ENCODE measurements at regions not wholly inside any gene's neighbourhood (a gene's known extent, or its start where the extent isn't known, plus 50 kb on each side); places are given as distances from the start of the nearest gene placed in this dataset.
A peak's percentile ranks its signal among the peaks of the same experiment; 100 is the strongest.

DNA sequence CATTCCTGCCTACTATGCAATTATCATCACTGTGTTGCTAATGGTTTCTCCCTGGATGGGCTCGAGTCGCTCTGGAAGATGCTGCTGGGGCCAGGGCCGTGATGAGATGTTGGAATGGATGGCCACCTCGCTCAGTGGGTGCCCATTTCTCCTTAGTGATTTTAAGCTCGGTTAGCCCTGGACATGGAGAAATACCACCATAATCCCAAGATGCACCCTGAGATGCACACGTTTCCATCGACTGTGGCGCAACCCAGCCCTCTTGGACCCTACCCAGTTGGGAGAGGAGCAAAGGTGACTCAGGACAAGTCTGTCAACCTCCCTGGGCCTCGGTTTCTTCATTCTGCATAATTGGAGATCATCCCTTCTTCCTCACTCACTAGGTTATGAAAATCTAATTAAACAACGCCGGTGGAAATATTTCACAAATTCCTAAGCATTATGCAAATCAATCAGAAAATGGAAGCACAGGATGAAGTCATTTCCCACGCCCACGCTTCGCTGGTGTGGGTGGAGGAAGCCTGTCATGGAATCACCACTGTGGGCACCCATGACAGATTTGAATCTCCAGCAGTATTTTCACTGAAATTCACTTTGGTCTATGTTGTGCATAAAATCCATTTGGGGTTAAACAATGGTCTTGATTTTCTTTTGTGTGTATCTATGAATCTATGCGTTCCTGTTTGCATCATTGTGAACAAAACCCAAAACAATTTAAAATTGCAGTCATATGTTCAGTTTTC is 195.2 kb downstream of the AXIN2 start:
- no peak for DNase-seq (ENCODE audit: low read depth, low spot score)

GRCh38 chr17:65365169-65365568 is 196.3 kb downstream of the AXIN2 start:
- DNase-seq (ENCODE audit: low read depth, low spot score) = peak; percentile 49

GRCh38 chr17:65364438-65364837 is 197.0 kb downstream of the AXIN2 start:
- no peak for DNase-seq (ENCODE audit: low read depth, low spot score)

DNA sequence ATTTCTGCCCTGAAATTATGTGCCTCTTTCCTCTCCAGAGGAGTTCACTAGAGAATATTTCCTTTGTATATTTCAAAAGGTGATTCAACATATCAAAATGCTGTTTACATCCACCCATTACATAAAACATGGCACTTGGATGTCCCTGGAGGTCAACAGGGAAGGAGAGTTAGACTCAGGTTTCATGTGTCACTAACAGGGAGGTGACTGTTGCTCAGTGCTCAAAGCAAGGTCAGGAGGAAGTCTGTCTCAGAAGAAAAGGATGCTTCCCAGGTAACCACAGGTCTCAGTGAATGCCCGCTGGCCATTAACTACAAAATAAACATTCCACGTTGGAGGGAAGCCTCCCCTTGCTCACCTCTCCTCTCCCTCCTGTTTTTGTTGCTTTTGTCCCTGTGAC is 198.6 kb downstream of the AXIN2 start:
- DNase-seq (ENCODE audit: low read depth, low spot score) = no peak

DNA sequence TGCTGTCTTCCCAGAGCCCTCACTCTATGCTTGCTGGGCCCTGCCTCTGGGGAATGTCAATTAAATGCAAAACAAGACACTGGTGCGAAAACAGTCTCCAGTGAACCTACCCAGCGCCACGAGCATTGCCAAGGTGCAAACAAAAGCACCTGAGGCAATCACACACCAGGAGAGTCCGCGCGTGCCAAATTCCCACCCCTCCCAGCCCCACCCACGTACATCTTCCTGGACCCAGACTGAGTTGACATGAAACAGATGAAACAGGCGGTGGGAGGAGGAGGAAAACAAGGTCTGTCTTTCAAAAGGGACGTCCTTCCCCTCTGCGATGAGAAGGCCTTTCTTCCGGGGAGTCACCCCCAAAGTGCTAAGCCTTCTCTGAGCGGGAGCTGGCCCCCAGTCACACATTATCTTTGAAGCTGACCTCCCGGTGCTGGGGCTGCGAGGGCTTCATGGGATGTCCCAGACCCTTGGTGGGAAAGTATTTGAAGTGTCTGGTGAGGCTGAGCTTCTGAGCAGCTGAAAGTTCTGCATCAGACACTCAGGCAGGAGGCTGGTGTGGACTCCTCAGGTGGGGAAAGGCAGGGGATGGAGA is 200.4 kb downstream of the AXIN2 start:
- DNase-seq (ENCODE audit: low read depth, low spot score) = no peak

- DNase-seq (ENCODE audit: low read depth, low spot score) = peak; percentile 56
Measured at GRCh38 chr17:65359016-65359415, 202.4 kb downstream of the AXIN2 start.

DNA sequence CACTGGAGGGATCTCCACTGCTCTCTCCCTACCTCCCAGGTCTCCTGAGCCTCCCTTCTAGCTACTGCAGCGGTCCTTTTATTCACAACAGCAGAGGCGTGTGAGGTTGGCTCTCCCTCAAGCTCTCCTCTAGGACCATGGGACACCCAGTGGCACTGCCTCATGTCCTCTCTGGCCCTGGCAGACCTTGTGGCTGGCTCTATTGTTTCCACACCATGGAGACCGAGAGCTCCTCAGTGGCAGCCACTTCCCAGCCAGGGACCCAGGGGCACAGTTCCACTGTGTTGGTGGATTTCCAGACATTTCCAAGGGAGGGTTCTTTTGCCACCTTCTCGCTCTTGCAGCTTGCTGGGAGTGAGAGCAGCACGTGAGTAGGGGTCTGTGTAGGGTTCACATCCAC is 204.9 kb downstream of the AXIN2 start:
- no peak for DNase-seq (ENCODE audit: low read depth, low spot score)

DNA sequence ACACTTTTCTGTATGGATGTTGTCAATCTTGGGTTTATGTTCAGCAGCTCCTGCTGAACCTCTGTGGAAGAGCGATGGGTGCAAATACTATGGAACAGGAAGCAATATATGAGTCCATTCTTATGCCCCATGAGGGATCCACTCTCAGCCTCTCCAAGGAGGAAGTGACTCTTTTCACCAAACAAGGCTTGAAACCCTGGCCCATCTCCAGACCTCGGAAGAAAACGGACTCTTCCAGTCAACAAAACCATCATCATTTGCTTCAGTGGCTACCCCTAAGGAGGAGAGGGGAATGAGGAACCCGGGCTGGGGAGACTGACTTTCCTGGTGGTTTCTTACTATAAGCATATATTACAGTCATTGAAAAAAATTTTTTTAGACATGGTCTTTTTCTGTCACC is 206.2 kb downstream of the AXIN2 start:
- DNase-seq (ENCODE audit: low read depth, low spot score) = no peak

- no peak for DNase-seq (ENCODE audit: low read depth, low spot score)
Measured at GRCh38 chr17:65349916-65350315, 211.5 kb downstream of the AXIN2 start.

GRCh38 chr17:65346166-65346565 is 209.0 kb downstream of the RGS9 start:
- no peak for DNase-seq (ENCODE audit: low read depth, low spot score)

- DNase-seq (ENCODE audit: low read depth, low spot score) = no peak
Measured at GRCh38 chr17:65345261-65346005, 208.3 kb downstream of the RGS9 start.

DNA sequence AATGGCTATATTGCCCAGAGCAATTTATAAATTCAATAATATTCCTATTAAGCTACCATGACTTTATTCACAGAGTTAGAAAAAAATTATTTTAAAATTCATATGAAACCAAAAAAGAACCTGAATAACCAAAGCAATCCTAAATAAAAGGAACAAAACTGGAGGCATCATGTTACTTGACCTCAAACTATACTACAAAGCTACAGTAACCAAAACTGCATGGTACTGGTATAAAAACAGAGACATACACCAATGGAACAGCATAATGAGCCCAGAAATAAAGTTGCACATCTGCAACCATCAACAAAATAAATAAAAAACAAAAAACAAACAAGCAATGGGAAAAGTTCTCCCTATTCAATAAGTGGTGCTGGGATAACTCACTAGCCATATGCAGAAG is 203.2 kb downstream of the RGS9 start:
- no peak for DNase-seq (ENCODE audit: low read depth, low spot score)

DNA sequence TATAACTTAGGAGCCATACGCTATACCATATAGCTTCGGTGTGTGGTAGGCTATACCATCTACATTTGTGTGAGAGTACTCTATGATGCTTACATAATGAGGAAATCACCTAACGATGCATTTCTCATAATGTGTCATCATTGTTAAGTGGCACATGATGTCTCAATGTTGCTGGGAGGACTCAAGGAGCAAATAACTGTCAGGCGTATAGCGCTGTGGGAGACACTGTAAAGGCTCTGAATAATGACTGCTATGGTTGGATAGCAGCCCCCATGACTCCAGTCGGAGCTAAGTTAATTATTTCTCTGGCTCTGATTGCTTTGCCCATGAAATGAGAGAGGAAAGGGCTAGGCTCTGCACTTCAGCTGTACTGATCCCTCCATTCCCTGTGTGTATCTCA is 197.2 kb downstream of the RGS9 start:
- DNase-seq (ENCODE audit: low read depth, low spot score) = no peak

- no peak for DNase-seq (ENCODE audit: low read depth, low spot score)
Measured at GRCh38 chr17:65332779-65333178, 195.6 kb downstream of the RGS9 start.

DNA sequence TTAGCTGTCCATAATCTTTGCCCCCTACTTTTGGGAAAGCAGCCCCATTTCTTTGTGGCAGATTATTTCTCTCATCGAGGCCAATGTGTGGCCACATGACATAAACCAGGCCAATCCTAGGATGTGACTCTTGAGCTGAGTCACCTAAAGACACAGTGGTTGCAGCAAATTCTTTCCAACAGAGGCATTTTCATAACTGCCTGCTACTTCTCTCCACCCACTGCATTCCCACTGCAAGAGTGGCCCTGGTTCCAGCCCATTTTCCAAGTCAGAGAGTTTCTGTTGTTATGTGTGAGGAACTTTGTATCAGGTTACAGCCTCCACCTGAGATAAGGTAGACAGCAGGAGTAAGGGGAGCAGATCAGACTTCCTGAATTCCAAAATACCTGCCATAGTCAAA is 195.2 kb downstream of the RGS9 start:
- DNase-seq (ENCODE audit: low read depth, low spot score) = no peak

- no peak for DNase-seq (ENCODE audit: low read depth, low spot score)
Measured at GRCh38 chr17:65328567-65328966, 191.4 kb downstream of the RGS9 start.

DNA sequence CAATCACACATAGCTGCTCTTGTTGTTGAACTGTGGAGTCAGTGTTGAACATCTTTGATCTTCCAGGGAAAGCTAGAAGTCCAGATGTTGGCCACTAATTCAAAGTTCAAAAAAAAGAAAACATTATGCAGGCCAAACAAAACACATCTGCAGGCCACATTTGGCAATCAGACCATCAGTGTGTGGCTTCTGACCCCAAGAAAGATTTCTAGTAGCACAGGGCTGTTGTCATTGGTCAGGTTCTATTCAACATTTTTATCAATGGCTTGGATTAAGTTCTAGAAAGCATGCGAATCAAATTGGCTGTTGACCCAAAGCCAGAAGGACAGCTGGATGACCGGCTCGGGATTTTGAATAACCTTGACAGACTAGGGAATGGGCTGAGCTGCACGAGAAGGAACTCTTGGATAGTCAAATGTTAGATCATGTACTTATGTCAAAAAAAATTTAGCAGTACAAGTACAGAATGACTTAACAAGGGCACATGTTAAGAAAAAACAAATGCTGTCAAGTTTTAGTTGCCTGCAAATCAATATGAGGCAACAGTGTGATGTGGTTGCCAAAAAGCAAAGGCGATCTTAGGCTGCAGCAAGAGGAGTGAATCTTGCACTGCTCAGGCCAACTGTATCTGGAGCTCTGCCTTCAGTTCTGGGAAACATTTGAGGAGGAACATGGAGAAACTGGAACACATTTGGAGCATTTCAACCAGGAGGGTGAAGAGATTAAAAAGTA is 187.6 kb downstream of the RGS9 start:
- no peak for DNase-seq (ENCODE audit: low read depth, low spot score)

DNA sequence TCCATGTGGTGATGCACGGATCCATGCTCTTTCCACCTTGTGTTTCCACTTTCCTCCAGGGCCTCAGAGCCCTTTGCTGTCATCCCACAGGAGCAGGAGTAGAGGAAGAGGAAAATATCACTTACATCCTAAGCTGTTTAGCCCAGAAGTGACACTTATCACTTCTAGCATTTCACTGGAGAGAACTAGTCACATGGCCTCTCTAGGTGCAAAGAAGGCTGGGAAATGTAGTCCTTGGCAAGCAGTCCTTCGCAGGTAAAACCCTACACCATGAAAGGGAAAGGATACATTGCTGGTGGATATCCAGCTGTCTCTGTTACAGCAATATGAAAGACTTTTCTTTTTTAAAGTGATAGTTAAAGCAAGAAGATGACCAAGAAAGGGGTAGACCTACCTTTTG is 185.9 kb downstream of the RGS9 start:
- DNase-seq (ENCODE audit: low read depth, low spot score) = no peak

DNA sequence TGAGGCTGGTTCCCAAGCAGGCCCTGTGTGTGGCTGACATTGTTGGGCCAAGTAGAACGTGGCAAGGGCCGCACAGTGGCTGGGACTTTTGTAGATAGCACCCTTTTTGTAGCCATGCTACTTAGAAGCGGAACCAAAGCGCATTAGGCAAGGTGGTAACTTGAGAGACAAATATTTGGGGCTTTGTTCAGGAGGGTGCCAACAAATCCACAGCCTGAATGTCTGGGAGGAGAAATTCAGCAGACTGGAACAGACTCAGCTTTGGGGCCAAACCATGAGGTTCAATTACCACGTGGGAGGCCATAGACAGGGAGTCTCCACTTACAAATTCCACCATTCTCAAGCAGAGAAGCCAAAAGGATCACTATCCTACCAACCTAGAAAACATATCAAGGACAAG is 183.7 kb downstream of the RGS9 start:
- DNase-seq (ENCODE audit: low read depth, low spot score) = no peak

DNA sequence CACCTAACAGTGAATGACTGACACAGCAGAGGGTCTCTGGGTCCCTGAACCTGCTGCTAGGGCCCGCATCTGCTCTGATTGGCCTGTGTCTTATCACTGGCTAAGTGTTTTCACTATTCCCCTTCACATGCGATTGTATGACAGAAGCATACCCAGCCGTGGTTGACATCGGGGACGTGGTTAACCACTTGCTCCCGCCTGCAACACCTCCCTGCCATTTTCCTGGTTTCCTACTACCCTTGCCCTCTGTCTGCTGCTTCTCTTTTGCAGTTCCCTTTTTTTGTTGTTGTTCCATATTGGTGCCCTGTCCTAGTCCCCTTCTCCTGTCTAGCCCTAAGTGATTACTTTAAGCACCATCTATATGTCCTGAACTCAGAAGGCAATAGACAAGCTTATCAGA is 177.0 kb downstream of the RGS9 start:
- no peak for DNase-seq (ENCODE audit: low read depth, low spot score)

DNA sequence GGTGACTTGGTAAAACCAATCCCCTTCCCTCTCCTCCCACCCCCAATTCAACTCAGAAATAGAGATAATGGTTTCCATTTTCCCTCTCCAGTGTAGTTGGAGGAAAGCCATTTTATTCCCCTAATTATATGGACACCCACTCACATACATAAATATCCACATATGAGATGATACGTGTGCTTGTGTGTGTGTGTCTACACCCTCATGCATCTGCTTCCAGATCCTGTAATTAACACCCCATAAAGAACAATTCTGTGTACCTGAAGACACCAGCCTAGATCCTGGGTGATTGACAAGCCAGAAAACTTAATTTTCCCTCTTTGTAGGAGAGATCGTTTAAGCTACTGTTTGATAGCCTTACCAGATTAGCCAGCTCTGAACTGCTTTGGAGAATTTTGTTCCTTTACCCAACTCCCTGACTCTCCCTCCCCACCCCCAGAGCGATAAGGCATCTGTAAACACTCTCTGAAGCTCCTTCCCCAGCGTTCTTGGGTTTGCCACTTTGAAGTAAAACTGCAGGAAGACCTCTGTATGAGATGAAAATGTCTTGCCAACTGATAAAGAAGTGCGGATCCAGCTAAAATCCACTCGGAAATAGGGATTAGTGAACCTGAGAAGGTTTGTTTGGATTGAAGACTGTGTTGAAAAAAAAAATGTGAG is 175.7 kb downstream of the RGS9 start:
- DNase-seq (ENCODE audit: low read depth, low spot score) = no peak

DNA sequence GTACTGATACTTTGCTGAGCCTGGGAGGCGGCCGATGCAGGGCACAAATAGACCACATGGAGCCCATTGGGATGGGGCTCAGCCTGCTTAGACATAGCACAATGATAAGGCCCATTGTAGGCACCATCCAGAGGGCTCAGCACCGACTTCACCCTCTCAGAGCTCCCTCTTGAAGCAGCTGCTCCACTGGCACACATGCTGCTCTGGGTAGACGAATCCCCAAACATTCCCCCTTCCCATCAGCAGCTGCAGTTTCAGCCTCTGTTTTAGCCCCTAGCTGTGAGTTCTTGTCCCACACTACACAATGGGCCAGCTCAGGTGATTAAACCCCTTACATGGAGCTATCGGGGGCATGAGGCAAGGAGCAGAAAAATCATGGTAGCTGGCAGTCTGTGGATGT is 174.1 kb downstream of the RGS9 start:
- DNase-seq (ENCODE audit: low read depth, low spot score) = no peak
